Thyroid gland (tissue), 4 donors: ENCODE measurements at regions not wholly inside any gene's neighbourhood (a gene's known extent, or its start where the extent isn't known, plus 50 kb on each side); places are given as distances from the start of the nearest gene placed in this dataset.

Experiments used
- DNase-seq, 2 donors: peaks; one replicate each; pipeline ENCODE4 v3.0.0-alpha.2; 2019
- H3K27ac ChIP-seq, 3 donors: fragments of 200-600 bp; sonication (generic); 1 replicate in 2 of 3; 2 replicates in 1 of 3; pipeline ENCODE4 v1.5.1; 2016 to 2019; ENCODE audit warnings: mild to moderate bottlenecking in 1 of 3, moderate library complexity in 1 of 3
- H3K27me3 ChIP-seq: fragments of 200-600 bp; sonication (generic); one replicate; pipeline ENCODE4 v1.5.1; 2019
- H3K36me3 ChIP-seq, 2 donors: fragments of 200-600 bp; sonication (generic); one replicate each; pipeline ENCODE4 v1.5.1; 2016 to 2019
- H3K4me1 ChIP-seq, 2 donors: fragments of 200-600 bp; sonication (generic); one replicate each; pipeline ENCODE4 v1.5.1; 2017 to 2019
- H3K4me3 ChIP-seq, 3 donors: fragments of 200-600 bp; sonication (generic); replicated peaks in 1 of 3; 1 replicate in 2 of 3; 2 replicates in 1 of 3; pipeline ENCODE4 v1.5.1; 2016; ENCODE audit warnings: mild to moderate bottlenecking in 1 of 3
- H3K9me3 ChIP-seq: fragments of 200-600 bp; sonication (generic); one replicate; pipeline ENCODE4 v1.5.1; 2017
- POLR2A ChIP-seq, 2 donors: fragments of 450-650 bp; IDR thresholded peaks; one replicate each; pipeline ENCODE4 v1.6.1; 2017; ENCODE audit warnings: antibody characterized with exemption in 2 of 2, mild to moderate bottlenecking in 2 of 2, moderate library complexity in 1 of 2
- WGBS, 2 donors: methylation state at CpG; one replicate each; pipeline ENCODE4 v1.1.5; 2017; 5-methylcytosine and 5-hydroxymethylcytosine counted together
- intact Hi-C: fragments of 100-400 bp; cut with DNase I; formaldehyde crosslinking; loops from one replicate; pipeline ENCODE4 v1.15.1; 2023
- TF ChIP-seq, protein P1 (sequence below), 6 experiments: fragments of 200-600 bp in 3 of 6; fragments of 450-650 bp in 3 of 6; sonication (generic) in 3 of 6; IDR thresholded peaks; one replicate each; pipeline ENCODE4 v1.5.1; 2016 to 2019; ENCODE audit warnings: antibody characterized with exemption in 6 of 6, mild to moderate bottlenecking in 2 of 6, inconsistent platforms in 1 of 6, moderate library complexity in 1 of 6

DNA sequence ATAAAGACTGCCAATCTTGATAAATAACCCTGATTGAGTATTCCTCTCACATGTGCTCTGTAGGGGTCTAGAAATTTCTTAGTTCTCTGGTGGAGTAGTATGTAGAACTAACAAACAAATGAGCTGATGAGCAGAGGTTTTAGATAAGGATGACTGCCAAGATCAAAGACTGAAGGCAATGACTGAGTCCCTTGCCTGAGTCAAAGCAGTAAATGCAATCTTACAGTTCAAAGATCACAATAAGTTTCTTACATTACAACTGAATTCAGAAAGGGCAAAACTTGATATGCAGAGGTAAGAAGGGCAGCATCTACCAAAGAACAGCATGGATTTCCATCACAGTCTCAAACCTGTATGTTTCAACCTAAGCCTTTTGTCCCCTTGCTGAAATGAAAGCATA lies 172.2 kb upstream of the POU1F1 start:
- H3K4me3 ChIP-seq: no peak overlapping the region
- no peaks in the 10 kb centered on the region for H3K9me3 ChIP-seq
- no peaks in the 10 kb centered on the region for H3K4me1 ChIP-seq
- no peak overlapping the region for H3K27ac ChIP-seq
- H3K36me3 ChIP-seq: no peaks in the 10 kb centered on the region
- TF ChIP-seq, protein P1, sequence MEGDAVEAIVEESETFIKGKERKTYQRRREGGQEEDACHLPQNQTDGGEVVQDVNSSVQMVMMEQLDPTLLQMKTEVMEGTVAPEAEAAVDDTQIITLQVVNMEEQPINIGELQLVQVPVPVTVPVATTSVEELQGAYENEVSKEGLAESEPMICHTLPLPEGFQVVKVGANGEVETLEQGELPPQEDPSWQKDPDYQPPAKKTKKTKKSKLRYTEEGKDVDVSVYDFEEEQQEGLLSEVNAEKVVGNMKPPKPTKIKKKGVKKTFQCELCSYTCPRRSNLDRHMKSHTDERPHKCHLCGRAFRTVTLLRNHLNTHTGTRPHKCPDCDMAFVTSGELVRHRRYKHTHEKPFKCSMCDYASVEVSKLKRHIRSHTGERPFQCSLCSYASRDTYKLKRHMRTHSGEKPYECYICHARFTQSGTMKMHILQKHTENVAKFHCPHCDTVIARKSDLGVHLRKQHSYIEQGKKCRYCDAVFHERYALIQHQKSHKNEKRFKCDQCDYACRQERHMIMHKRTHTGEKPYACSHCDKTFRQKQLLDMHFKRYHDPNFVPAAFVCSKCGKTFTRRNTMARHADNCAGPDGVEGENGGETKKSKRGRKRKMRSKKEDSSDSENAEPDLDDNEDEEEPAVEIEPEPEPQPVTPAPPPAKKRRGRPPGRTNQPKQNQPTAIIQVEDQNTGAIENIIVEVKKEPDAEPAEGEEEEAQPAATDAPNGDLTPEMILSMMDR (IDR thresholded peaks at IDR 0.05): no peak
- TF ChIP-seq POLR2A (IDR thresholded peaks at IDR 0.05): no peak
- intact Hi-C loops: no loop called here
- no peaks in the 10 kb centered on the region for H3K27me3 ChIP-seq
- no peak for DNase-seq

GRCh38 chr3:87446849-87447387 lies 170.5 kb upstream of the POU1F1 start:
- no peak overlapping the region for H3K27ac ChIP-seq
- DNase-seq: no peak
- H3K4me1 ChIP-seq: no peaks in the 10 kb centered on the region
- H3K9me3 ChIP-seq: no peaks in the 10 kb centered on the region
- intact Hi-C loops: no loop called here
- H3K36me3 ChIP-seq: no peaks in the 10 kb centered on the region
- TF ChIP-seq, protein P1 (IDR thresholded peaks at IDR 0.05): no peak
- TF ChIP-seq POLR2A (IDR thresholded peaks at IDR 0.05): no peak
- 65 to 71% methylated on average over 5 of the region's 5 CpGs for WGBS, 2 donors
- no peaks in the 10 kb centered on the region for H3K27me3 ChIP-seq
- H3K4me3 ChIP-seq: no peak overlapping the region

GRCh38 chr3:87442470-87442869 lies 166.1 kb upstream of the POU1F1 start:
- no peak for TF ChIP-seq POLR2A (IDR thresholded peaks at IDR 0.05)
- TF ChIP-seq, protein P1 (IDR thresholded peaks at IDR 0.05): no peak
- H3K4me1 ChIP-seq: peaks cover 7 to 16% of the 10 kb centered on the region in 2 donors
- H3K4me3 ChIP-seq: no peak overlapping the region
- intact Hi-C loops: no loop called here
- DNase-seq: no peak
- no peaks in the 10 kb centered on the region for H3K27me3 ChIP-seq
- H3K9me3 ChIP-seq: no peaks in the 10 kb centered on the region
- H3K36me3 ChIP-seq: no peaks in the 10 kb centered on the region
- no peak overlapping the region for H3K27ac ChIP-seq
- 90 to 92% methylated on average over 3 of the region's 3 CpGs for WGBS, 2 donors

DNA sequence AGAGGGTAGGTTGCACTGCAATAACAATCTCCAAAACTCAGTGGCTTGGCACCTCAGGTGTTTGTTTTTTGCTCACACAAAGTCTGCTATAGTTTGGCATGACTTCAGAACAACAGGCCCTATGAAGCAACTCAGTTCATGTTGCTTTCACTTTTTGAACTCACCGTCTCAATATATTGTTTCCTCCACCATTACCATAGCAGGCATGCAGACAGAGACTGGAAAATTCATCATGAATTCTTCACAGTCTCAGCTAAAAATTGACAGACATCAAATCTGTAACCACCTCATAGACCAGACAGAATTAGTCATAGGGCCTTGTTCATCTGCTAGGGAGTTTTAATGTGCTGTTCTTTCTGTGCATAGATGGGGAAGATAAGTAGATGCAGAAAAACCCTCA lies 161.4 kb upstream of the POU1F1 start:
- WGBS, 2 donors: 18 to 28% methylated on average over 1 of the region's 1 CpG
- no peak overlapping the region for H3K4me3 ChIP-seq
- H3K4me1 ChIP-seq: peaks cover 7 to 31% of the 10 kb centered on the region in 2 donors
- intact Hi-C loops: no loop called here
- H3K36me3 ChIP-seq: no peaks in the 10 kb centered on the region
- H3K27ac ChIP-seq: peak overlapping the region in 2 of 3 donors; percentile 52 to 70
- H3K9me3 ChIP-seq: no peaks in the 10 kb centered on the region
- H3K27me3 ChIP-seq: no peaks in the 10 kb centered on the region
- TF ChIP-seq, protein P1 (IDR thresholded peaks at IDR 0.05): no peak
- no peak for TF ChIP-seq POLR2A (IDR thresholded peaks at IDR 0.05)
- DNase-seq: peak; percentile 54 to 57

- intact Hi-C loops: no loop called here
- Histone ChIP-seq H3K4me3 (no peak overlapping the region), H3K27ac (peak overlapping the region; percentile 44 to 70 (median 52)), H3K36me3 (no peaks in the 10 kb centered on the region), H3K9me3 (no peaks in the 10 kb centered on the region), H3K4me1 (peaks cover 7 to 31% of the 10 kb centered on the region in 2 donors), H3K27me3 (no peaks in the 10 kb centered on the region)
- TF ChIP-seq, protein P1 (IDR thresholded peaks at IDR 0.05): no peak
- TF ChIP-seq POLR2A (IDR thresholded peaks at IDR 0.05): no peak
- WGBS, 2 donors: 70 to 74% methylated on average over 7 of the region's 7 CpGs
- DNase-seq: no peak
These were observed 160.6 kb upstream of the POU1F1 start for GRCh38 chr3:87436781-87437543.
